HCT116 (cell line): ENCODE measurements at regions not wholly inside any gene's neighbourhood (a gene's known extent, or its start where the extent isn't known, plus 50 kb on each side); places are given as distances from the start of the nearest gene placed in this dataset.
A peak's percentile ranks its signal among the peaks of the same experiment; 100 is the strongest.

Source experiments
- ATAC-seq: fragments of 200-7000 bp; cut with Tn5 transposase; 2 replicates; pipeline ENCODE4 v1.9.1; 2020; ENCODE audit warnings: mild to moderate bottlenecking, moderate library complexity
- BruUV-seq: library from RNA; stranded (reverse); fragments of 400-500 nt; replicated peaks from 2 replicates; lab custom pipeline; 2021; lab: Mats Ljungman, UMichigan
- CTCF ChIA-PET: fragments of 300-600 bp; sonication (Branson Sonifier 250); formaldehyde crosslinking; loops from one replicate; lab custom pipeline; 2021; ENCODE audit warnings: antibody characterized with exemption; lab: Charles Lee
- POLR2A ChIA-PET: fragments of 300-600, 350-600 bp; sonication (Branson Sonifier 250); formaldehyde crosslinking; loops from one replicate; lab custom pipeline; 2021; ENCODE audit warnings: antibody characterized with exemption; lab: Charles Lee
- RAD21 ChIA-PET, 2 experiments: fragments of 300-600 bp; sonication (Branson Sonifier 250); formaldehyde crosslinking; loops; one replicate each; lab custom pipeline; 2023; ENCODE audit warnings: low total read pairs in 2 of 2; ENCODE audit not compliant: uncharacterized antibody in 2 of 2, unreplicated experiment in 2 of 2, low non-redundant PET in 1 of 2; lab: Charles Lee
- DNase-seq: peaks from one replicate; pipeline ENCODE4 v3.0.0-alpha.2; 2010; ENCODE audit warnings: low read depth, low spot score
- H2AFZ ChIP-seq: fragments of 200-600 bp; shearing (Covaris generic), sonication (generic); 2 replicates; pipeline ENCODE4 v1.6.1; 2017; ENCODE audit warnings: low read depth, mixed run types, mixed read lengths, antibody characterized with exemption, low read length; ENCODE audit not compliant: poor library complexity, severe bottlenecking
- H3K27ac ChIP-seq: 2 replicates; pipeline ENCODE4 v1.5.1; 2012; ENCODE audit warnings: low read depth, low read length
- H3K27me3 ChIP-seq: fragments of 200-600 bp; sonication (generic); 2 replicates; pipeline ENCODE4 v1.6.1; 2016; ENCODE audit warnings: mixed run types, low read length, mixed read lengths; ENCODE audit not compliant: insufficient read depth
- H3K36me3 ChIP-seq, 2 experiments: fragments of 200-500 bp in 1 of 2; fragments of 200-600 bp in 1 of 2; sonication (Bioruptor generic) in 1 of 2; sonication (generic) in 1 of 2; 2 replicates each; pipeline versions ENCODE4 v1.5.1 to v1.6.1; 2014 to 2016; ENCODE audit warnings: low read length in 2 of 2, inconsistent platforms in 1 of 2, mixed read lengths in 1 of 2, mixed run types in 1 of 2; ENCODE audit not compliant: insufficient read depth in 2 of 2, control insufficient read depth in 1 of 2
- H3K4me1 ChIP-seq, 2 experiments: fragments of 200-600 bp in 1 of 2; sonication (generic) in 1 of 2; 2 replicates each; pipeline versions ENCODE4 v1.5.1 to v1.6.1; 2012 to 2017; ENCODE audit warnings: low read length in 2 of 2, inconsistent platforms in 1 of 2, mild to moderate bottlenecking in 1 of 2, mixed read lengths in 1 of 2, mixed run types in 1 of 2, moderate library complexity in 1 of 2; ENCODE audit not compliant: insufficient read depth in 2 of 2, control insufficient read depth in 1 of 2
- H3K4me2 ChIP-seq: fragments of 200-600 bp; sonication (generic); 2 replicates; pipeline ENCODE4 v1.6.1; 2017; ENCODE audit warnings: mixed run types, low read length, mixed read lengths
- H3K4me3 ChIP-seq, 2 experiments: fragments of 200-600 bp in 1 of 2; sonication (generic) in 1 of 2; replicated peaks in 1 of 2; 2 replicates each; pipeline ENCODE4 v1.5.1; 2011 to 2016; ENCODE audit warnings: low read length in 2 of 2, control low read depth in 1 of 2, low read depth in 1 of 2, mild to moderate bottlenecking in 1 of 2, mixed read lengths in 1 of 2, mixed run types in 1 of 2
- H3K79me2 ChIP-seq: fragments of 200-600 bp; sonication (generic); 2 replicates; pipeline ENCODE4 v1.6.1; 2017; ENCODE audit warnings: mild to moderate bottlenecking, mixed run types, low read length, moderate library complexity, mixed read lengths; ENCODE audit not compliant: insufficient read depth
- H3K9ac ChIP-seq: fragments of 200-600 bp; sonication (generic); 2 replicates; pipeline ENCODE4 v1.6.1; 2016; ENCODE audit warnings: low read length, mixed read lengths
- H3K9me2 ChIP-seq: fragments of 200-600 bp; sonication (generic), shearing (Covaris generic); 2 replicates; pipeline ENCODE4 v1.6.1; 2017; ENCODE audit warnings: mixed run types, mild to moderate bottlenecking, moderate library complexity; ENCODE audit not compliant: insufficient read depth
- H3K9me3 ChIP-seq, 2 experiments: fragments of 200-500 bp in 1 of 2; fragments of 200-600 bp in 1 of 2; sonication (Bioruptor generic) in 1 of 2; sonication (generic) in 1 of 2; 2 replicates each; pipeline ENCODE4 v1.6.1; 2014 to 2017; ENCODE audit warnings: low read length in 2 of 2, mixed read lengths in 2 of 2, inconsistent platforms in 1 of 2, low read depth in 1 of 2, mild to moderate bottlenecking in 1 of 2, mixed run types in 1 of 2, moderate library complexity in 1 of 2; ENCODE audit not compliant: control insufficient read depth in 1 of 2, insufficient read depth in 1 of 2
- H4K20me1 ChIP-seq: fragments of 200-600 bp; sonication (generic), shearing (Covaris generic); 2 replicates; pipeline ENCODE4 v1.6.1; 2017; ENCODE audit warnings: mixed run types, mild to moderate bottlenecking, moderate library complexity; ENCODE audit not compliant: insufficient read depth
- CTCF ChIP-seq, 3 experiments: fragments of 200-600 bp in 1 of 3; sonication (generic) in 1 of 3; IDR thresholded peaks in 2 of 3; conservative IDR thresholded peaks in 1 of 3; 2 replicates each; pipeline ENCODE4 v1.5.1; 2012 to 2017; ENCODE audit warnings: low read depth in 2 of 3, low read length in 2 of 3, antibody characterized with exemption in 1 of 3, borderline replicate concordance in 1 of 3, control low read depth in 1 of 3, mild to moderate bottlenecking in 1 of 3, mixed read lengths in 1 of 3, mixed run types in 1 of 3, moderate library complexity in 1 of 3; ENCODE audit not compliant: insufficient read depth in 1 of 3
- POLR2A ChIP-seq: IDR thresholded peaks from 2 replicates; pipeline ENCODE4 v1.7.0; 2011; ENCODE audit warnings: borderline replicate concordance; ENCODE audit not compliant: insufficient read depth, insufficient read length; ENCODE audit errors: extremely low read depth
- SIN3A ChIP-seq: IDR thresholded peaks from 2 replicates; pipeline ENCODE4 v1.6.1; 2012; ENCODE audit warnings: low read depth
- SRF ChIP-seq: IDR thresholded peaks from 2 replicates; pipeline ENCODE4 v1.6.1; 2012; ENCODE audit warnings: low read depth
- TCF7L2 ChIP-seq: IDR thresholded peaks from 2 replicates; pipeline ENCODE4 v1.7.0; 2011; ENCODE audit warnings: borderline replicate concordance, inconsistent platforms; ENCODE audit not compliant: insufficient read depth, insufficient read length; ENCODE audit errors: extremely low read depth
- YY1 ChIP-seq: IDR thresholded peaks from 2 replicates; pipeline ENCODE4 v1.6.1; 2011; ENCODE audit warnings: low read length, low read depth, moderate library complexity, mild to moderate bottlenecking; ENCODE audit not compliant: insufficient replicate concordance; ENCODE audit errors: extremely low read depth
- intact Hi-C: fragments of 100-400 bp; cut with micrococcal nuclease; formaldehyde crosslinking; loops from 2 replicates; pipeline ENCODE4 v1.10.0; 2022

- Histone ChIP-seq H4K20me1 (no peaks in the 10 kb centered on the region), H3K36me3 (no peaks in the 10 kb centered on the region), H3K79me2 (no peaks in the 10 kb centered on the region), H3K9me2 (no peaks in the 10 kb centered on the region), H3K4me2 (peak overlapping the region; percentile 1; the same call in 1 of the 2 replicates), H2AFZ (no peak overlapping the region), H3K9me3 (no peaks in the 10 kb centered on the region), H3K9ac (no peak overlapping the region), H3K27ac (no peak overlapping the region), H3K27me3 (no peaks in the 10 kb centered on the region), H3K4me1 (peaks cover 23 to 38% of the 10 kb centered on the region in 2 experiments), H3K4me3 (no peak overlapping the region)
- intact Hi-C loops, result loop anchor here (1.0 kb wide), 1 partner anchor 246 kb away; no protein-coding TSS in a partner anchor
- POLR2A ChIA-PET, result no interaction called here
- TF ChIP-seq YY1 (peak; percentile 20), CTCF (IDR thresholded peaks at IDR 0.05 in 2 of 3, conservative IDR thresholded peaks at IDR 0.05 in 1 of 3; ENCODE audit: borderline replicate concordance in 1 of 3, insufficient read depth in 1 of 3, low read depth in 2 of 3, low read length in 2 of 3) (peak; percentile 80 to 97 (median 97); a peak in 5 of 6 replicates), POLR2A (no peak), TCF7L2 (no peak), SIN3A (no peak)
- RAD21 ChIA-PET, result no interaction called here
- CTCF ChIA-PET, result interaction anchor here (1.0 to 1.7 kb wide), 7 partner anchors 10 to 241 kb away, joined by 3 to 4 read pairs (median 3); no protein-coding TSS in a partner anchor
- DNase-seq (no peak), ATAC-seq (peak; percentile 87)
- no TSS peak for BruUV-seq
Observed at GRCh38 chr16:85369741-85370528, 243.2 kb upstream of the GSE1 start.

DNA sequence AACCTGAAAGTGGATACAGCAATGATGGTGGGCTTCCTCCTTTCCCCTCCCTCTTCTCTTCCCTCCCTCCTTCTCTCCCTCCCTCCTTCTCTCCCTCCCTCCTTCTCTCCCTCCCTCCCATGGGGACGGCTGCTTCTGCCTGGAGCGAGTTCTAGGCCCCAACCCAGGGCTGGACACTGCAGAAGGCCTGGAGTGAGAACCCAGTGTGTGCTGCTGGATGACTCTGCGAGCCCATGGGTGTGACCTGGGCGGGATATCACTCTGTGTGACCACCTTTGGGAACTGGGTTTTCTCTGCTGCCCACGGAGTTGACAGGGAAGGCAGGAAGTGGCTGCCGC lies 242.6 kb upstream of the GSE1 start:
- H3K9ac ChIP-seq, result no peak overlapping the region
- intact Hi-C loops, result loop anchor here (1.0 kb wide), 1 partner anchor 246 kb away; no protein-coding TSS in a partner anchor
- CTCF ChIA-PET, result interaction anchor here (1.0 to 1.3 kb wide), 4 partner anchors 10 to 50 kb away, joined by 3 read pairs; no protein-coding TSS in a partner anchor

More for the DNA sequence above, 242.6 kb upstream of the GSE1 start:
- Histone ChIP-seq H3K4me3 (no peak overlapping the region), H4K20me1 (no peaks in the 10 kb centered on the region), H3K79me2 (no peaks in the 10 kb centered on the region), H2AFZ (no peak overlapping the region), H3K9me3 (no peaks in the 10 kb centered on the region), H3K9me2 (no peaks in the 10 kb centered on the region), H3K4me1 (peaks cover 17 to 32% of the 10 kb centered on the region in 2 experiments), H3K27me3 (no peaks in the 10 kb centered on the region), H3K27ac (no peak overlapping the region), H3K36me3 (no peaks in the 10 kb centered on the region)
- ChIA-PET RAD21 (no interaction called here), POLR2A (no interaction called here)
- BruUV-seq, result no TSS peak
- no peak for ATAC-seq
- TF ChIP-seq SRF, result no peak
- TF ChIP-seq, all 23 proteins: peak for 0
- H3K4me2 ChIP-seq, result no peak overlapping the region
- DNase-seq, result no peak
